Gastroesophageal sphincter (tissue), 4 donors: ENCODE measurements at regions not wholly inside any gene's neighbourhood (a gene's known extent, or its start where the extent isn't known, plus 50 kb on each side); places are given as distances from the start of the nearest gene placed in this dataset.
"Not testable (repeated sequence)": the region's sequence is repeated elsewhere in the genome, so short reads cannot be mapped to it uniquely, and the experiment has no call there.

Source experiments
- ATAC-seq: fragments of 150-250 bp; one replicate; pipeline ENCODE4 v1.9.1; 2016; ENCODE audit warnings: mild to moderate bottlenecking, moderate library complexity
- H3K27ac ChIP-seq, 4 donors: fragments of 200-600 bp; sonication (generic) in 3 of 4; 1 replicate in 3 of 4; 2 replicates in 1 of 4; pipeline ENCODE4 v1.5.1; 2016 to 2019
- H3K27me3 ChIP-seq: fragments of 200-600 bp; sonication (generic); one replicate; pipeline ENCODE4 v1.5.1; 2019
- H3K36me3 ChIP-seq, 2 donors: fragments of 200-600 bp; sonication (generic); one replicate each; pipeline ENCODE4 v1.5.1; 2019; ENCODE audit warnings: control low read depth in 1 of 2
- H3K4me1 ChIP-seq, 3 donors: fragments of 200-600 bp; sonication (generic); 1 replicate in 2 of 3; 2 replicates in 1 of 3; pipeline ENCODE4 v1.5.1; 2016 to 2019; ENCODE audit warnings: control low read depth in 2 of 3
- H3K4me3 ChIP-seq, 2 donors: fragments of 200-600 bp; sonication (generic); one replicate each; pipeline ENCODE4 v1.5.1; 2019; ENCODE audit warnings: mild to moderate bottlenecking in 1 of 2, moderate library complexity in 1 of 2
- H3K9me3 ChIP-seq, 3 donors: fragments of 200-600 bp; sonication (generic); one replicate each; pipeline ENCODE4 v1.5.1; 2017 to 2019; ENCODE audit warnings: control low read depth in 2 of 3
- CTCF ChIP-seq, 4 experiments: fragments of 200-600 bp in 2 of 4; fragments of 450-650 bp in 2 of 4; sonication (generic) in 1 of 4; IDR thresholded peaks; one replicate each; pipeline ENCODE4 v1.5.1; 2017 to 2019; ENCODE audit warnings: antibody characterized with exemption in 4 of 4, mild to moderate bottlenecking in 2 of 4, moderate library complexity in 2 of 4
- EP300 ChIP-seq: sonication (generic); formaldehyde crosslinking; IDR thresholded peaks from one replicate; pipeline ENCODE4 v1.6.1; 2017; ENCODE audit warnings: antibody characterized with exemption, mild to moderate bottlenecking
- POLR2A ChIP-seq, 2 donors: fragments of 450-650 bp; IDR thresholded peaks; one replicate each; pipeline ENCODE4 v1.6.1; 2017; ENCODE audit warnings: antibody characterized with exemption in 2 of 2, mild to moderate bottlenecking in 2 of 2, moderate library complexity in 1 of 2
- POLR2AphosphoS5 ChIP-seq: sonication (generic); formaldehyde crosslinking; IDR thresholded peaks from one replicate; pipeline ENCODE4 v1.6.1; 2017; ENCODE audit warnings: antibody characterized with exemption
- WGBS, 2 donors: methylation state at CpG; one replicate each; pipeline ENCODE4 v1.1.5; 2018; ENCODE audit warnings: low coverage in 1 of 2; 5-methylcytosine and 5-hydroxymethylcytosine counted together

GRCh38 chrY:26315065-26315464 lies 693.1 kb downstream of the CDY1 start:
- not testable (repeated sequence) for ATAC-seq, H3K27ac ChIP-seq, H3K9me3 ChIP-seq, H3K36me3 ChIP-seq, H3K4me1 ChIP-seq, H3K27me3 ChIP-seq, H3K4me3 ChIP-seq
- peak in 1 of 4 experiments; percentile 35 for TF ChIP-seq CTCF (IDR thresholded peaks at IDR 0.05)
- 24% methylated on average over 2 of the region's 2 CpGs; no CpG with 5 or more reads in 1 of the 2 donors for WGBS, 2 donors

DNA sequence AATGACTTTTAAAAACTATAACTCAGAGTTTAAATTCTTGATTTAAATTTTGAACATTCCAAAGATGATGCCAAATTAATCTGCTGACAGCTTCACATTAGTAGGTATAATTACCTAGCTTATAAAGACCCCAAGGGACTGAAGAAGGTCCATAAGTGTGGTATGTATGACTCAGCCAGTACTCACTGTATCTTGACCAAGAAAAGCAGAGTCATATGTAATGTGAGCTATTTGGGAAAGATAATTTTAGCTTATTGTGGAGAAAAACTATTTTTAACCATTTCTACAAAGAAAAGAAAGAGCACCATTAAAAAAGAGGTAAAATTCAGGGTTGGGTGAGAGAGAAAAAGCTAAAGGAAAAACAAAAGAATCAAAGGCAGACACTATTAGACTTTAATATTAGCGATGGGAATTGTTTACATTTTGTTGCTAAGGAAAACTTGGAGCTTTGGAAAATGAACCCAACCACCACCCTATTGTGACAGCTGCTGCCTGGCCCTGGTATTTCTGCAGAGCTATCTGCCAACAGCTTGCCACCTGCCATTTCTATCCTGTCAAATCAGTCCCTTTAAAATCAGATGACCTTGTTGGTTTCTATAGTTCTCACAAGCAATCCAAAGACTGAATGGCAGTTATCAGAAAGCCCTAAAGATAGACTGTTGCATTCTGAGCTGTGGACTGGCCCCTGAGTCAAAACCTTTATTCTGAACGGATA lies 697.7 kb downstream of the CDY1 start:
- not testable (repeated sequence) for H3K4me1 ChIP-seq, H3K27me3 ChIP-seq, ATAC-seq, H3K9me3 ChIP-seq, H3K27ac ChIP-seq, H3K36me3 ChIP-seq, H3K4me3 ChIP-seq
- 23% methylated on average over 2 of the region's 2 CpGs; no CpG with 5 or more reads in 1 of the 2 donors for WGBS, 2 donors

DNA sequence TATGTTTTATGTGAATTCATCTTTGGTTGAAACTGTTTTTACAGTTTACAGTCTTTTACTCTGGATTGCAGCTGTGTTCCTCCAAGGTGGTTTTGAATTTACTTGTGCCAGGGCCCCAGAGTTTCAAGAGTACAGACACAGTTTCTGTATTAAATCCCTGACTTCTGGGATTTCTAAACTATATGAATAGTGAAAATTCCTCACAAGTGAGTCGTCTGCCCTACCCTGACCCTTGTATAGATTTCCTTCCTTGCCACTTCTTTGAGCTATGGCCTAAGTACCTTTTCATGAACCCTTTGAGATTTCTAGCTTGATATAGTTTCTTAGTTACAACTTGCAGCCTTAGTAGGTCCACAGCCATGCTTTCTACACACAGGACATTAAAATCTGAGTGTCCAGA lies 700.8 kb downstream of the CDY1 start:
- H3K4me1 ChIP-seq, H3K36me3 ChIP-seq, H3K4me3 ChIP-seq, H3K27ac ChIP-seq, H3K27me3 ChIP-seq, ATAC-seq, H3K9me3 ChIP-seq: not testable (repeated sequence)
- WGBS, 2 donors, result 20% methylated on average over 1 of the region's 1 CpG; no CpG with 5 or more reads in 1 of the 2 donors

DNA sequence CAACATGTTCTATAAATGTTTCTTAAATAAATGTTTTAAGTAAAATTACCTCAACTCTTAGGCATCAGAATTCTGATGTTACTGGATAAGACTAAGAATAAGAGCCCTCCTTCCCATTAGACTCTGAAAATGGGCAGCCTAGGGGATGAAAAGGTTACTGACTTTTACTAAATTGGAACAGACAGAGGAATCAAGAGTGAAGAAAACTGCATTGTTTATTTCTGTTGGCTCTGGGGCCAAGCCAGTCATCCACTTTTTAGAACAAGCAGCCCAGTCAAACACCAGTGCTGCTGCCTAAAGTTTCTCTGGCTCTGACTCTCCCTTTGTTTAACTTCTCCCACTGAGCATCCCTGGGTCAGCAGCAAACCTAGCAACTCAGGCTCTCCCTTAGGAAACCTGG lies 731.0 kb downstream of the CDY1 start:
- not testable (repeated sequence) for H3K27ac ChIP-seq, ATAC-seq

DNA sequence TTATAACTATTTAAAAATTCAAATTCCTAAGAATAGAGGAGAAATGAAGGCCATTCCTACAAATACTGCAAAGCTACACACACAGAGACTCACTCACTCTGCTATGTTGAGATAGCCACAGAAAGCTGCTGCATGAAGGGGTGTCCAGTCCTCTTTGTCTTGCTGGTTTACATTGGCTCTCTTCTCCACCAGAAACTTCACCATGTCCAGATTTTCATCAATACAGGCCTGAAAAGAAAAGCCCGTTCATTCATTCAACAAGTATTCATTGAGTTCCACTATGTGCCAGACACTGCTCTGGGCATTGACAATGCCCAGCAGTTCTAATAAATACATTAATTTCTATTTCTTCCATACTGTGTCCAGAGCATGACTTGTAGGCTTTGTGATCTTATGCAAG lies 732.3 kb downstream of the CDY1 start:
- H3K9me3 ChIP-seq, result no peaks in the 10 kb centered on the region
- WGBS, 2 donors, result 80% methylated on average over 1 of the region's 1 CpG; no CpG with 5 or more reads in 1 of the 2 donors
- no peak overlapping the region for H3K27ac ChIP-seq
- H3K36me3 ChIP-seq, result no peaks in the 10 kb centered on the region
- H3K4me3 ChIP-seq, result no peak overlapping the region
- no peaks in the 10 kb centered on the region for H3K4me1 ChIP-seq
- ATAC-seq, result no peak
- H3K27me3 ChIP-seq, result no peaks in the 10 kb centered on the region
- TF ChIP-seq CTCF (IDR thresholded peaks at IDR 0.05), result no peak
- no peak for TF ChIP-seq POLR2A (IDR thresholded peaks at IDR 0.05)
- no peak for TF ChIP-seq EP300
- no peak for TF ChIP-seq POLR2AphosphoS5

More for the DNA sequence above, 731.0 kb downstream of the CDY1 start:
- H3K27me3 ChIP-seq, H3K4me3 ChIP-seq, H3K9me3 ChIP-seq, H3K4me1 ChIP-seq, H3K36me3 ChIP-seq: not testable (repeated sequence)

DNA sequence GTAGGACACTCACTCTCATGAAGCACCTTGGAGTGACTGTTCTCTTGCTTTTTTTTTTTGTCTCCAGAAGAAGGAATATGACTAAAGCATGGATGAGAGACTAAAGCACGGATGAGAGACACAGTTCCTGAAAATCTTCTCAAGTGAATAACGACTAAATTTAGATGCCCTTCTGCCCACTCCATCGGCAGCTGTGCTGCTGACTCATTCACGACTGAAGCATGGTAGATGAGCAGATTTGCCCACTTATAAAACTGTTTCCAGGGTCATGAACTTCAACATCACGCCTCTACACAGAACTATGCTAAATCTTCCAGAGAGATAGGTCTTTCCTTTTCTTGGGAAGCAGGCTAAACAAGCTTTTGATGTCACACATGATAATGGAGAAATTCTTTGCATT lies 738.0 kb downstream of the CDY1 start:
- H3K4me3 ChIP-seq, H3K9me3 ChIP-seq, H3K27ac ChIP-seq, H3K27me3 ChIP-seq, H3K4me1 ChIP-seq, ATAC-seq, H3K36me3 ChIP-seq: not testable (repeated sequence)
- WGBS, 2 donors, result 38% methylated on average over 5 of the region's 5 CpGs; no CpG with 5 or more reads in 1 of the 2 donors

DNA sequence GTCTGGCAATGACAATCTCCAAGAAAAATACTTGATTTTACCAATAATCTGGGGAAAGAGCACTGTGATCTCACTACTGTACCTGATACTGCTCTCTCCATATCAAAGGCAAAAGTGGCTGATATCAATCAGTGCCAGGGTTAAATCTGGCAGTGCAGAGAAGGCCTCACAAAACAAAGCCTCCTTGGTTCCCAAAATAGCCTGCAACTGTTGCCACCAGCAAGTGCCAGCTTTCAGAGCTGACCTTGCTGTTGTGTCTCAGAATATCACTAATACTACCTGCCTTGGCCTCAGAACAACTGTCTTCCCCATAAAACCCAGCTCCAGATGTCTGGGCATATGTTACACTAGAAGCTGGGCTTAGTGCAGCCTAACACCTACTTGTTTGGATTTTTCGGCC lies 738.6 kb downstream of the CDY1 start:
- H3K27me3 ChIP-seq, H3K4me1 ChIP-seq, H3K27ac ChIP-seq, H3K36me3 ChIP-seq, H3K9me3 ChIP-seq, ATAC-seq, H3K4me3 ChIP-seq: not testable (repeated sequence)
- 57% methylated on average over 1 of the region's 1 CpG; no CpG with 5 or more reads in 1 of the 2 donors for whole genome bisulfite sequencing, 2 donors

DNA sequence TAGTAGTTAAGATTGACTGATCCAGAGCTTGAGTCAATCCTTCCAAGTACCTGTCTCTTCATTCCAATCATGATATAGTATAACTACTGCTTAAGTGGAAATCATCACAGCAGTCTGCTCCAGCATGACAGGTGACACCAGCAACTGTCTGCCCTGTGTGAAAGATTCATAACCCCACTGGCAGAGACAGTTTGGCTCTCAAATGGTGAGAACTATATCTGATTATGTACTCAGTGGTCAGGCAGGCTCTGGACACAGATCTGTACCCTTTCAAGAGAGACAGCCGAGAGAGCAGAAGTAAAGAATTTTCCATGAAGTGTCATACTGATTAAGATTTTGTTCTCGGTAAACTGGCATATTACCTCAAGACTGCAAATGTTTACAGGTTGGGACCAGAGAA lies 741.5 kb downstream of the CDY1 start:
- not testable (repeated sequence) for H3K36me3 ChIP-seq, H3K4me1 ChIP-seq, H3K9me3 ChIP-seq, H3K27ac ChIP-seq, H3K27me3 ChIP-seq, ATAC-seq, H3K4me3 ChIP-seq
- WGBS, 2 donors, result 85% methylated on average over 2 of the region's 2 CpGs; no CpG with 5 or more reads in 1 of the 2 donors

DNA sequence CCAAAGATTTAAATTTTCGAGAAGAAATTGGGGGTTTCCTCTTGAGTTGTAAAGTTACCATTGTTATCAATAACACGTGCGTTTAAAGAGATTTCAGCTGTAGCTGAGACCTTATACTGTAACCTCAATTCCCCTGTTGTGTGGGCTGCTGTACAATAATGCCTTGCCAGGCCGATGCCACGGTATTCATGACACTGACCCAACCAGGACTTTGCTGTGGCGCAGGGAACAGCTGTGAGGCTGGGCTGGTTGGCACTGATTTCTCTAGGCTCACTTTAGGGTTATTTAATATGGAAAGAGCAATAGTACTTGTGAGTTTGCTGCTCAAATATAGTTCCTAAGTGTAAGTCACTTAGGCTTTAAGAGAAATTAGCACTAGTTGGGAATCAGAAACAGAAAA lies 744.2 kb downstream of the CDY1 start:
- H3K36me3 ChIP-seq, ATAC-seq, H3K4me1 ChIP-seq, H3K4me3 ChIP-seq, H3K27me3 ChIP-seq, H3K9me3 ChIP-seq, H3K27ac ChIP-seq: not testable (repeated sequence)
- 75% methylated on average over 5 of the region's 6 CpGs; no CpG with 5 or more reads in 1 of the 2 donors for WGBS, 2 donors

DNA sequence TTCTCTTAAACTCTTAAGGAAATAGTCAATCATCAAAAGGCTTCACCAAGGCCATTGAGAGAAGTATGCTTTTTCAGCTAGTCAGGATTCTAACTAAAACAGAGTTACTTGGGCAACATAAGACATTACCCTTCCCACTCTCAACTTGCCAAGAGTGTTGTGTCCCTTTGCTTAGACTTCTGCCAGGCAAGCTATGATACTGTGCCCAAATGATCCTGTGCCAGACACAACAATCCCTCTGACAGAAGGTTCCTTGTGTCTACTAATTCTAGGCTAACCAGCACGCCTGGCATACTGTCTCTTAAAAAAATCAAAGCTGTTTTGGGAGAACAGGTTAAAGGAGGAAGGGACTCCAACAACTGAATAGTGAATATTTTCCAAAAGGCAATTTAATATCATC lies 750.6 kb downstream of the CDY1 start:
- ATAC-seq, H3K36me3 ChIP-seq, H3K4me1 ChIP-seq, H3K9me3 ChIP-seq, H3K4me3 ChIP-seq, H3K27me3 ChIP-seq, H3K27ac ChIP-seq: not testable (repeated sequence)
- WGBS, 2 donors, result no CpG with 5 or more reads among the region's 1 CpG
